GM18858 (cell line): ENCODE measurements at regions not wholly inside any gene's neighbourhood (a gene's known extent, or its start where the extent isn't known, plus 50 kb on each side); places are given as distances from the start of the nearest gene placed in this dataset.

Source experiments
- ATAC-seq: cut with Tn5 transposase; IDR thresholded peaks from one replicate; pipeline ENCODE4 v1.9.1; 2021; ENCODE audit not compliant: unreplicated experiment

DNA sequence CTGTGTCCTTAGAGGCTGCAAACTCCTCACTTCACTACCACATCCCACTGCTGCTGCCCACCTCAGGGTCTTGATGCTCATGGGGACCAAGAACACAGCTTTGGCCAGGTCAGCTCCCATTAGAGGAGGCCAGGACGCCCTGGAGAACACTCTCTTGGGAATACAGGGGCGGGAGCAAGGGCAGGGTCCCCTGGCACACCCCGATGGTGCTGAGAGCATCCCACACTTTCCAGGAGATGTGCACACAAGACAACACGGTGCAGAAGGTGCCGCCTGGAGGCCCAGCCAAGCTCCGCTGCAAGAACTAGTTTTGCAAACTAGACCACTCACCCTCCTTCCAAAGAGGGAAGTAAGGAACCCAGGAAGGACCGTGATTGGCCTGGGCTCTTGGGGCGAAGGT is 304.4 kb upstream of the SALL3 start:
- ATAC-seq: no peak

GRCh38 chr18:78676622-78677482 is 302.8 kb upstream of the SALL3 start:
- ATAC-seq: no peak

DNA sequence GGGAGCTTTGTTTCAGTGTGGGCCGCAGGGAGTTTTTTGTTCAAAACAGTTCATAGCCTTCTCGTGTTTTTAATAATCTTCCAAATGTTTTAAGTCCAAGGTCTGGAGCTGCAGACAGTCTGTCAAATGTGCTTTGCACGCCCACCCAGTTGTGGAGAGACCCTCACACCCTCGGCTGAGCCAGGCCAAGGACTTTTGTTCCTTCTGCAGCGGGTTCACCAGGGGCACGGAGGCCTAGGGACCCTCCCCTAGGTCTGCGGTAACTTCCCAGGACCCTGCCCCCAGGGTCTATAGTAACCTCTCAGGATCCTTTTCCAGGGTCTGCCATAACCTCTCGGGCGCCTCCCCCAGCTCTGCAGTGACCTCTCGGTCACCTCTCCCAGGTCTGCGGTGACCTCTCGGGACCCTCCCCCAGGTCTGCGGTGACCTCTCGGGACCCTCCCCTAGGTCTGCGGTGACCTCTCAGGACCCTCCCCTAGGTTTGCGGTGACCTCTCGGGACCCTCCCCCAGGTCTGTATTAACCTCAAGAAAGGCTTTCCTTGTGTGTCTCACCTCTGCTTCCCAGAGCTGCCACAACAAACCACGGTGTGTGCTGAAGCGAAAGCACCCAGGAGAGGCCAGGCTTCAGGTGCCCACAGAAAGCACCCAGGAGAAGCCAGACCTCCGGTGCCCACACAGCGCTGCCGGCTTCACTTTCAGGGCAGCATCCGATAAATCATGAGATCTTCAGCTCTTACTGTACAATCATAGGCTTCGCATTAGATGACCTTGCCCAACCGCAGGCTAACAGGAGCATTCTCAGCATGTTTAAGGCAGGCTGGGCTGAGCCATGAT is 301.9 kb upstream of the SALL3 start:
- no peak for ATAC-seq

DNA sequence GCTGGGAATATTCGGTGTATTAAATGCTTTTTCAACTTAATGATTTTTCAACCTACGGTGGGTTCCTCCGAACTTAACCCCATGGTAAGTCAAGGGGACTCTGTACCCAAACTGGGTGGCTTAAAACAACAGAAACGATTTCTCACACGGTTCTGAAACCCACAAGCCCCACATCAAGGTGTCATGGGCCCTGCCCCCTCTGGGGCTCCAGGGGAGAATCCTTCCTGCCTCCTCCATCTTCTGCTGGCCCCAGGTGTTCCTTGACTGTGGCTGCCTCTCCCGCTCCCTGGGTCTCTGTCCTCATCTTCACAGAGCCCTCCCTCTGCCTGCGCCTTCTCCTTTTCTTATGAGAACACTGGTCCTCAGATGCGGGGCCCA is 301.3 kb upstream of the SALL3 start:
- no peak for ATAC-seq

- ATAC-seq: no peak
These were observed 300.6 kb upstream of the SALL3 start for GRCh38 chr18:78679031-78679430.

- ATAC-seq: no peak
These were observed 299.9 kb upstream of the SALL3 start for GRCh38 chr18:78679613-78680260.

DNA sequence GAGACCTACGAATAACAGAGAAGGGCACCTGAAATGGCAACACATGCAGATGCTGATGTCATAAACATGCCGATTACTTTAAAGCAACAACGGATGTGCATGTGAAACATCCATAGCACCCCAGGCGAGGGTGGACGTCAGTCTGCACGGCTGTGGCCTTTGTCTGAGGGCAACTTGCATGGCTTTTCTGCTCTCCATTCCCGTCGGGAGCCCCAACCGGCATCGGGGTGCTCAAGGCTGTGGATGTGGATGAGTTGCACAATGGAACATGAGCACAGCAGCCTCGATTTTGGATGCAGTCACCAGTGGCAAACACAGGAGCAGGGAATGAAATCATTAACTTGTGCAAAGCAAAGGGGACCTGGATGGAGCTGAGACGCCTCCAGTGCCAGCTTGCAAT is 298.2 kb upstream of the SALL3 start:
- ATAC-seq: no peak

- ATAC-seq: no peak
These were observed 297.7 kb upstream of the SALL3 start for GRCh38 chr18:78681934-78682333.

- ATAC-seq: no peak
These were observed 296.9 kb upstream of the SALL3 start for GRCh38 chr18:78682716-78683115.

DNA sequence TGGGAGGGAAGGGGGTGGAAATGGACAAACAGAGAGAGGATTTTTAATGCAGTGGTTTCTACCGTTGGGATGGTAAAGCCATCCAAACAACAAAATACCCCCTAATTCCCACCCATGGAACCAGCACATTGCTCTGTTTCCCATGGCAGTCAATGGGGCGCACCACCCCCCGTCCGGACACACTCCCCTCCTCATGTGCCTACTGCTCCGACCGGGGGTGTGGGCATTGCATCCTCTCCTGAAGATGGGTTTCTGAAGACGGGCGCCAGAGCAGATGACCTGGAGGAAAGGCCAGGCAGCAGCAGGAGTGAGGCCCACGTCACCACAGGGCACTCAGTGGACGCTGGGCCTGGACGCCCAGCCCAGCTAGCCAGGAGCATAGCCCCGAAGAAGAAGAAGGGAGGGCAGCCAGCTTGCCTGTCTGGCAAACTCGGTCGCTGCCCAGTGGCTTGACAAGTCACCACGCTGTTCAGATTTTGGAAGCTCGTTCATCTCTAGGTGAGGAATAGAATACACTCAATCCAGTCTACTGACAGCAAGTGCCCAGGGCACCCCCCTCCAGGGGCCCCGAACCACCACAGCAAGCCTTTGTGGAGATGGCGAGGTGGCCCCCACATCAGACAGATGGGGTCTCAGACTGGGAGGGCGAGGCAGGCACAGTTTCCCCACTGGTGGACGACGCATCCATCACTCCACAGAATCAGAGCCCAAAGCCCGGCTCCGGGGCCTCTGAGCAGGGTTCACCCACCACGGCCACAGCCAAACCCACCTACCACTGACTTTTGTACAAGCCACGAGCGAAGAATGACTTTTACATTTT is 296.2 kb upstream of the SALL3 start:
- no peak for ATAC-seq

DNA sequence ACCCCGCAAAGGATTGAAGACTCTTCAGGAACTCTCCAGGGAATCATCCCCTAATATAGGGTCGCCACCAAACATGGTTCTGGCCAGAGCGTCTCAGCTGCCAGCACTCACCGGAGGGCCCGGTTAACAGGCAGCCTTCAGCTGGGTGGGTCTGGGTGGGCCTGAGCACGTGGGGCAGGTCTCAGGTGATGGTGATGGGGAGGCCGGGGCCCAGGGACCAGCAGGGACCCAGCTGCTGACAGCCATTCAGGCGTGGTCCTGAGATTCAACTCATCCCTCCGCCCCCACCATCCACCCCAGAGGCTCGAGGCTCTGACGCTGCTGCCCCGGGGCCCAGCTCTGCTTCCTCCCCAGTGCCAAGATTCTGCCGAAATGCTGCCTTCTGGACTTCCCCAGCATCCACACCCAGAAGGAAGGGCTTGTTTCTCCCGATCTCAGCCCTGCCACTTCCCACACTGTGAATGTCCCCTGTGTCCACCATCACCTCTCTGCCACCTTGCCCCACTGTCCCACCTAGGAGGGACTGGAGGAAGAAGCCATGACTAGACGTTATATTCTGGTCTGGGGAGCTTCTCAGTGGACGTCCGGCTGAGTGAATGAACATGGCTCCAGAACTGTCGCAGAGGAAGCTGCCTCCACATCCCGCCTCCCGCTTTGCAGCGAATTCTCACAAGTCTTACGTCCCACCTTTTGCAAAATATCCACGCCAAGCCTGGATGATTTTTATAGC is 294.2 kb upstream of the SALL3 start:
- no peak for ATAC-seq

GRCh38 chr18:78685980-78686530 is 293.6 kb upstream of the SALL3 start:
- ATAC-seq: no peak

- no peak for ATAC-seq
These were observed 292.5 kb upstream of the SALL3 start for GRCh38 chr18:78686976-78687685.

GRCh38 chr18:78687736-78688135 is 291.9 kb upstream of the SALL3 start:
- no peak for ATAC-seq

- no peak for ATAC-seq
These were observed 291.4 kb upstream of the SALL3 start for GRCh38 chr18:78688249-78688648.

GRCh38 chr18:78688916-78689315 is 290.7 kb upstream of the SALL3 start:
- no peak for ATAC-seq

- no peak for ATAC-seq
These were observed 290.0 kb upstream of the SALL3 start for GRCh38 chr18:78689606-78690005.

GRCh38 chr18:78692105-78692504 is 287.5 kb upstream of the SALL3 start:
- ATAC-seq: no peak

GRCh38 chr18:78693429-78693828 is 286.2 kb upstream of the SALL3 start:
- ATAC-seq: no peak
